GM23338 (cell line): ENCODE measurements at regions not wholly inside any gene's neighbourhood (a gene's known extent, or its start where the extent isn't known, plus 50 kb on each side); places are given as distances from the start of the nearest gene placed in this dataset.
A peak's percentile ranks its signal among the peaks of the same experiment; 100 is the strongest.

ENCODE experiments used
- ATAC-seq: fragments of 200-7000 bp; cut with Tn5 transposase; 3 replicates; pipeline ENCODE4 v1.9.1; 2020
- DNase-seq: peaks from one replicate; pipeline ENCODE4 v3.0.0-alpha.2; 2015; ENCODE audit warnings: low spot score
- H2AFZ ChIP-seq: fragments of 200-600 bp; sonication (generic); 2 replicates; pipeline ENCODE4 v1.8.0; 2016; ENCODE audit warnings: antibody characterized with exemption, mild to moderate bottlenecking, moderate library complexity
- H3F3A ChIP-seq: fragments of 200-600 bp; sonication (generic); replicated peaks from 2 replicates; pipeline ENCODE4 v1.8.0; 2017; ENCODE audit warnings: antibody characterized with exemption, mixed run types, low read depth
- H3K27ac ChIP-seq: fragments of 200-600 bp; sonication (generic); 2 replicates; pipeline ENCODE4 v1.6.1; 2016; ENCODE audit warnings: low read depth
- H3K27me3 ChIP-seq: fragments of 200-600 bp; sonication (generic); 2 replicates; pipeline ENCODE4 v1.8.0; 2016; ENCODE audit warnings: mild to moderate bottlenecking, mixed run types, moderate library complexity; ENCODE audit not compliant: insufficient read depth
- H3K36me3 ChIP-seq: fragments of 200-600 bp; sonication (generic); 2 replicates; pipeline ENCODE4 v1.8.0; 2016; ENCODE audit warnings: mild to moderate bottlenecking; ENCODE audit not compliant: insufficient read depth
- H3K4me1 ChIP-seq: fragments of 200-600 bp; sonication (generic); 2 replicates; pipeline ENCODE4 v1.8.0; 2016; ENCODE audit warnings: mild to moderate bottlenecking, moderate library complexity; ENCODE audit not compliant: insufficient read depth
- H3K4me2 ChIP-seq: fragments of 200-600 bp; sonication (generic); 2 replicates; pipeline ENCODE4 v1.7.1; 2017; ENCODE audit warnings: mixed run types
- H3K4me3 ChIP-seq: fragments of 200-600 bp; sonication (generic); 2 replicates; pipeline ENCODE4 v1.6.1; 2016; ENCODE audit warnings: mixed run types
- H3K79me2 ChIP-seq: fragments of 200-600 bp; sonication (generic); replicated peaks from 2 replicates; pipeline ENCODE4 v1.8.0; 2017; ENCODE audit warnings: mild to moderate bottlenecking; ENCODE audit not compliant: insufficient read depth
- H3K9me2 ChIP-seq: fragments of 200-600 bp; sonication (generic); 2 replicates; pipeline ENCODE4 v1.8.0; 2017; ENCODE audit not compliant: insufficient read depth
- H4K20me1 ChIP-seq: fragments of 200-600 bp; sonication (generic); replicated peaks from 2 replicates; pipeline ENCODE4 v1.8.0; 2017; ENCODE audit warnings: mild to moderate bottlenecking; ENCODE audit not compliant: insufficient read depth
- H3K27ac Mint-ChIP-seq: 2 replicates; pipeline ENCODE4 v1.8.0; 2020; ENCODE audit warnings: inconsistent platforms, mild to moderate bottlenecking, moderate library complexity, mixed read lengths
- H3K27me3 Mint-ChIP-seq: 3 replicates; pipeline ENCODE4 v1.8.0; 2022; ENCODE audit warnings: low read depth, mild to moderate bottlenecking, moderate library complexity, mixed read lengths, inconsistent platforms; ENCODE audit not compliant: insufficient read depth, poor library complexity
- H3K36me3 Mint-ChIP-seq: 3 replicates; pipeline ENCODE4 v1.8.0; 2021; ENCODE audit warnings: low read depth, mild to moderate bottlenecking, inconsistent platforms, moderate library complexity, mixed read lengths
- H3K4me1 Mint-ChIP-seq: 3 replicates; pipeline ENCODE4 v1.8.0; 2020; ENCODE audit warnings: mild to moderate bottlenecking, inconsistent platforms, mixed read lengths
- H3K4me3 Mint-ChIP-seq: 3 replicates; pipeline ENCODE4 v1.8.0; 2021; ENCODE audit warnings: moderate library complexity, mild to moderate bottlenecking, inconsistent platforms, mixed read lengths
- H3K9me3 Mint-ChIP-seq: 3 replicates; pipeline ENCODE4 v1.8.0; 2020; ENCODE audit warnings: moderate library complexity, mild to moderate bottlenecking, inconsistent platforms, mixed read lengths
- EZH2phosphoT487 ChIP-seq: fragments of 200-600 bp; sonication (generic); IDR thresholded peaks from one replicate; pipeline ENCODE4 v1.8.1; 2018; ENCODE audit warnings: antibody characterized with exemption; ENCODE audit not compliant: unreplicated experiment
- TF ChIP-seq, protein P1 (sequence below): fragments of 250-450 bp; sonication (Bioruptor Pico); IDR thresholded peaks from 2 replicates; pipeline ENCODE4 v1.5.0; 2020; ENCODE audit warnings: mild to moderate bottlenecking, moderate library complexity

- TF ChIP-seq, protein P1, sequence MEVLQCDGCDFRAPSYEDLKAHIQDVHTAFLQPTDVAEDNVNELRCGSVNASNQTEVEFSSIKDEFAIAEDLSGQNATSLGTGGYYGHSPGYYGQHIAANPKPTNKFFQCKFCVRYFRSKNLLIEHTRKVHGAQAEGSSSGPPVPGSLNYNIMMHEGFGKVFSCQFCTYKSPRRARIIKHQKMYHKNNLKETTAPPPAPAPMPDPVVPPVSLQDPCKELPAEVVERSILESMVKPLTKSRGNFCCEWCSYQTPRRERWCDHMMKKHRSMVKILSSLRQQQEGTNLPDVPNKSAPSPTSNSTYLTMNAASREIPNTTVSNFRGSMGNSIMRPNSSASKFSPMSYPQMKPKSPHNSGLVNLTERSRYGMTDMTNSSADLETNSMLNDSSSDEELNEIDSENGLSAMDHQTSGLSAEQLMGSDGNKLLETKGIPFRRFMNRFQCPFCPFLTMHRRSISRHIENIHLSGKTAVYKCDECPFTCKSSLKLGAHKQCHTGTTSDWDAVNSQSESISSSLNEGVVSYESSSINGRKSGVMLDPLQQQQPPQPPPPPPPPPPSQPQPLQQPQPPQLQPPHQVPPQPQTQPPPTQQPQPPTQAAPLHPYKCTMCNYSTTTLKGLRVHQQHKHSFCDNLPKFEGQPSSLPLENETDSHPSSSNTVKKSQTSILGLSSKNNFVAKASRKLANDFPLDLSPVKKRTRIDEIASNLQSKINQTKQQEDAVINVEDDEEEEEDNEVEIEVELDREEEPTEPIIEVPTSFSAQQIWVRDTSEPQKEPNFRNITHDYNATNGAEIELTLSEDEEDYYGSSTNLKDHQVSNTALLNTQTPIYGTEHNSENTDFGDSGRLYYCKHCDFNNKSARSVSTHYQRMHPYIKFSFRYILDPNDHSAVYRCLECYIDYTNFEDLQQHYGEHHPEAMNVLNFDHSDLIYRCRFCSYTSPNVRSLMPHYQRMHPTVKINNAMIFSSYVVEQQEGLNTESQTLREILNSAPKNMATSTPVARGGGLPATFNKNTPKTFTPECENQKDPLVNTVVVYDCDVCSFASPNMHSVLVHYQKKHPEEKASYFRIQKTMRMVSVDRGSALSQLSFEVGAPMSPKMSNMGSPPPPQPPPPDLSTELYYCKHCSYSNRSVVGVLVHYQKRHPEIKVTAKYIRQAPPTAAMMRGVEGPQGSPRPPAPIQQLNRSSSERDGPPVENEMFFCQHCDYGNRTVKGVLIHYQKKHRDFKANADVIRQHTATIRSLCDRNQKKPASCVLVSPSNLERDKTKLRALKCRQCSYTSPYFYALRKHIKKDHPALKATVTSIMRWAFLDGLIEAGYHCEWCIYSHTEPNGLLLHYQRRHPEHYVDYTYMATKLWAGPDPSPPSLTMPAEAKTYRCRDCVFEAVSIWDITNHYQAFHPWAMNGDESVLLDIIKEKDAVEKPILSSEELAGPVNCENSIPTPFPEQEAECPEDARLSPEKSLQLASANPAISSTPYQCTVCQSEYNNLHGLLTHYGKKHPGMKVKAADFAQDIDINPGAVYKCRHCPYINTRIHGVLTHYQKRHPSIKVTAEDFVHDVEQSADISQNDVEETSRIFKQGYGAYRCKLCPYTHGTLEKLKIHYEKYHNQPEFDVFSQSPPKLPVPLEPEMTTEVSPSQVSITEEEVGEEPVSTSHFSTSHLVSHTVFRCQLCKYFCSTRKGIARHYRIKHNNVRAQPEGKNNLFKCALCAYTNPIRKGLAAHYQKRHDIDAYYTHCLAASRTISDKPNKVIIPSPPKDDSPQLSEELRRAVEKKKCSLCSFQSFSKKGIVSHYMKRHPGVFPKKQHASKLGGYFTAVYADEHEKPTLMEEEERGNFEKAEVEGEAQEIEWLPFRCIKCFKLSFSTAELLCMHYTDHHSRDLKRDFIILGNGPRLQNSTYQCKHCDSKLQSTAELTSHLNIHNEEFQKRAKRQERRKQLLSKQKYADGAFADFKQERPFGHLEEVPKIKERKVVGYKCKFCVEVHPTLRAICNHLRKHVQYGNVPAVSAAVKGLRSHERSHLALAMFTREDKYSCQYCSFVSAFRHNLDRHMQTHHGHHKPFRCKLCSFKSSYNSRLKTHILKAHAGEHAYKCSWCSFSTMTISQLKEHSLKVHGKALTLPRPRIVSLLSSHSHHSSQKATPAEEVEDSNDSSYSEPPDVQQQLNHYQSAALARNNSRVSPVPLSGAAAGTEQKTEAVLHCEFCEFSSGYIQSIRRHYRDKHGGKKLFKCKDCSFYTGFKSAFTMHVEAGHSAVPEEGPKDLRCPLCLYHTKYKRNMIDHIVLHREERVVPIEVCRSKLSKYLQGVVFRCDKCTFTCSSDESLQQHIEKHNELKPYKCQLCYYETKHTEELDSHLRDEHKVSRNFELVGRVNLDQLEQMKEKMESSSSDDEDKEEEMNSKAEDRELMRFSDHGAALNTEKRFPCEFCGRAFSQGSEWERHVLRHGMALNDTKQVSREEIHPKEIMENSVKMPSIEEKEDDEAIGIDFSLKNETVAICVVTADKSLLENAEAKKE = peak; percentile 62; the same call in 1 of the 2 replicates
These were observed 298.2 kb downstream of the KBTBD8 start (continued) for GRCh38 chr3:67296039-67296892.

DNA sequence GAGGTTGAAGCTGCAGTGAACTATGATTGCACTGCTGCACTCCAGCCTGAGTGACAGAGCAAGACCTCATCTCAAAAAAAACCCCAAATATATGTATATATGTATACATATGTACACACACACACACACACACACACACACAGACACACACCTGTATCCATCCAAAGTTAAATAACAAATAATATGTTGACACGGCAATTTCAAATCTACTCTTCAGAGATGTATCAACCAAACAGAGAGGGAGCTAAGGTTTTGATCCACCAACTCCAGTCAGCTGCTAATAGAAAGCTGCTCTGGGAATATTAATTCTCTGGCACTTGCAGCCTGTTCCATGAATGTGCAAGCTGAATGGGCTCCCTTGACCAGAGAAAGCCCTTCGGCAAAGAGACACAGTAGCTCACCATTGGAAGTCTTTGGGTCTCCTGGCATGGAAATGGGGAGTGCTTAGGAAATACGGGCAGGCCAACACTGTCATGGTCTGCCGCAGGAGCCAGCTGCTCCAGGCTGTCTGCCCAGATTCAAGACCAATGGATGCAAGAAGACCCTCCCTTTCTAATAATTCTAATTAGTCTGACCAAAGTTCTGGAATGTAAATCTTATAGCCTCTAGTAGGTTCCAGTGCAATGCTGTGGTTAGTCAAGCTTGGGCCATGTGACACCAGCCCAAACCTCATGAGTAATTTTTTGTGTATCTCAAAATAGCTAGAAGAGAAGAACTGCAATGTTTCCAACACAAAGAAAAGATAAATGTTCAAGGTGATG is 299.8 kb downstream of the KBTBD8 start:
- Histone ChIP-seq H4K20me1 (no peaks in the 10 kb centered on the region), H3K4me3 (no peak overlapping the region), H3K4me2 (no peak overlapping the region), H3K27ac (no peak overlapping the region), H3K9me2 (no peaks in the 10 kb centered on the region; the same call in 1 of the 2 replicates), H3K79me2 (no peaks in the 10 kb centered on the region), H3K4me1 (0 out of 2 replicates have a peak, but pooled peaks cover 4% of the 10 kb centered on the region), H3K27me3 (no peaks in the 10 kb centered on the region), H3K36me3 (no peaks in the 10 kb centered on the region), H2AFZ (no peak overlapping the region), H3F3A (no peaks in the 10 kb centered on the region)
- Mint-ChIP-seq H3K9me3 (no peaks in the 10 kb centered on the region; the same call in 2 of the 3 replicates), H3K4me3 (no peak overlapping the region), H3K36me3 (no peaks in the 10 kb centered on the region), H3K27ac (no peak overlapping the region), H3K4me1 (peaks cover 17% of the 10 kb centered on the region; the same call in 2 of the 3 replicates), H3K27me3 (peaks cover 4% of the 10 kb centered on the region)
- DNase-seq (no peak), ATAC-seq (no peak)
- no peak for TF ChIP-seq EZH2phosphoT487
- TF ChIP-seq, protein P1 = no peak
